HG03103 (cell line): ENCODE measurements at regions not wholly inside any gene's neighbourhood (a gene's known extent, or its start where the extent isn't known, plus 50 kb on each side); places are given as distances from the start of the nearest gene placed in this dataset.

Source experiments
- ATAC-seq: cut with Tn5 transposase; IDR thresholded peaks from one replicate; pipeline ENCODE4 v1.9.1; 2021; ENCODE audit warnings: low read depth; ENCODE audit not compliant: unreplicated experiment

GRCh38 chr11:109249597-109249996 is 172.4 kb upstream of the C11orf87 start:
- no peak for ATAC-seq

- no peak for ATAC-seq
Measured at GRCh38 chr11:109251230-109251629, 170.8 kb upstream of the C11orf87 start.

GRCh38 chr11:109264128-109264527 is 157.9 kb upstream of the C11orf87 start:
- no peak for ATAC-seq

GRCh38 chr11:109267293-109268095 is 154.5 kb upstream of the C11orf87 start:
- no peak for ATAC-seq

- ATAC-seq: no peak
Measured at GRCh38 chr11:109275931-109276330, 146.1 kb upstream of the C11orf87 start.

GRCh38 chr11:109285465-109285864 is 136.5 kb upstream of the C11orf87 start:
- ATAC-seq: no peak

GRCh38 chr11:109291553-109291952 is 130.4 kb upstream of the C11orf87 start:
- no peak for ATAC-seq

- no peak for ATAC-seq
Measured at GRCh38 chr11:109298865-109299264, 123.1 kb upstream of the C11orf87 start.

- ATAC-seq: no peak
Measured at GRCh38 chr11:109300211-109300610, 121.8 kb upstream of the C11orf87 start.

- no peak for ATAC-seq
Measured at GRCh38 chr11:109302591-109303334, 119.2 kb upstream of the C11orf87 start.

- ATAC-seq: no peak
Measured at GRCh38 chr11:109303342-109303741, 118.6 kb upstream of the C11orf87 start.

GRCh38 chr11:109304159-109304558 is 117.8 kb upstream of the C11orf87 start:
- no peak for ATAC-seq

GRCh38 chr11:109305009-109305408 is 117.0 kb upstream of the C11orf87 start:
- ATAC-seq: no peak

GRCh38 chr11:109306322-109306721 is 115.7 kb upstream of the C11orf87 start:
- no peak for ATAC-seq

GRCh38 chr11:109307366-109307765 is 114.6 kb upstream of the C11orf87 start:
- no peak for ATAC-seq

GRCh38 chr11:109308551-109308950 is 113.4 kb upstream of the C11orf87 start:
- no peak for ATAC-seq

- ATAC-seq: no peak
Measured at GRCh38 chr11:109309153-109309552, 112.8 kb upstream of the C11orf87 start.

GRCh38 chr11:109317726-109318125 is 104.3 kb upstream of the C11orf87 start:
- ATAC-seq: no peak

- no peak for ATAC-seq
Measured at GRCh38 chr11:109320595-109320994, 101.4 kb upstream of the C11orf87 start.

- no peak for ATAC-seq
Measured at GRCh38 chr11:109326781-109327180, 95.2 kb upstream of the C11orf87 start.

GRCh38 chr11:109329716-109330115 is 92.3 kb upstream of the C11orf87 start:
- ATAC-seq: no peak

- no peak for ATAC-seq
Measured at GRCh38 chr11:109338131-109338530, 83.9 kb upstream of the C11orf87 start.
